Keratinocyte (primary cell): ENCODE measurements at regions not wholly inside any gene's neighbourhood (a gene's known extent, or its start where the extent isn't known, plus 50 kb on each side); places are given as distances from the start of the nearest gene placed in this dataset.

Source experiments
- DNase-seq: peaks from one replicate; pipeline ENCODE4 v3.0.0-alpha.2; 2011; ENCODE audit warnings: low read depth, missing footprints, low spot score
- FAIRE-seq: peaks from 2 replicates; lab custom pipeline; 2011; peaks lifted over from hg19 to GRCh38; lab: Jason Lieb, UNC
- H2AFZ ChIP-seq: 2 replicates; pipeline ENCODE4 v1.6.0; 2012; ENCODE audit warnings: low read length, control low read depth, inconsistent platforms; ENCODE audit not compliant: control insufficient read depth
- H3K27ac ChIP-seq: 2 replicates; pipeline ENCODE4 v1.5.1; 2011; ENCODE audit warnings: low read length; ENCODE audit not compliant: control insufficient read depth, insufficient read depth
- H3K27me3 ChIP-seq: 3 replicates; pipeline ENCODE4 v1.6.0; 2011; ENCODE audit warnings: low read length; ENCODE audit not compliant: control insufficient read depth, insufficient read depth; ENCODE audit errors: extremely low read depth
- H3K36me3 ChIP-seq, 2 experiments: 2 replicates in 1 of 2; 3 replicates in 1 of 2; pipeline ENCODE4 v1.5.1; 2011; ENCODE audit warnings: low read length in 2 of 2, mild to moderate bottlenecking in 1 of 2; ENCODE audit not compliant: control insufficient read depth in 2 of 2, insufficient read depth in 2 of 2; ENCODE audit errors: extremely low read depth in 1 of 2
- H3K4me1 ChIP-seq: 3 replicates; pipeline ENCODE4 v1.5.1; 2011; ENCODE audit warnings: low read length; ENCODE audit not compliant: control insufficient read depth, insufficient read depth; ENCODE audit errors: extremely low read depth
- H3K4me2 ChIP-seq: 3 replicates; pipeline ENCODE4 v1.6.0; 2011; ENCODE audit warnings: low read depth, low read length; ENCODE audit not compliant: control insufficient read depth, insufficient read depth; ENCODE audit errors: extremely low read depth
- H3K4me3 ChIP-seq, 3 experiments: fragments of 200-600 bp in 1 of 3; sonication (generic) in 1 of 3; 2 replicates in 2 of 3; 3 replicates in 1 of 3; pipeline ENCODE4 v1.5.1; 2011 to 2016; ENCODE audit warnings: low read length in 3 of 3, mild to moderate bottlenecking in 3 of 3, control low read depth in 2 of 3, inconsistent platforms in 1 of 3, low read depth in 1 of 3, mixed read lengths in 1 of 3, mixed run types in 1 of 3, moderate library complexity in 1 of 3; ENCODE audit not compliant: control insufficient read depth in 2 of 3, insufficient read depth in 2 of 3; ENCODE audit errors: extremely low read depth in 1 of 3
- H3K79me2 ChIP-seq: 2 replicates; pipeline ENCODE4 v1.6.0; 2012; ENCODE audit warnings: low read length; ENCODE audit not compliant: control insufficient read depth, insufficient read depth
- H3K9ac ChIP-seq: 3 replicates; pipeline ENCODE4 v1.6.0; 2011; ENCODE audit warnings: low read length; ENCODE audit not compliant: control insufficient read depth, insufficient read depth; ENCODE audit errors: extremely low read depth
- H3K9me1 ChIP-seq: 3 replicates; pipeline ENCODE4 v1.6.0; 2011; ENCODE audit warnings: low read length; ENCODE audit not compliant: control insufficient read depth, insufficient read depth; ENCODE audit errors: extremely low read depth
- H3K9me3 ChIP-seq: 2 replicates; pipeline ENCODE4 v1.5.1; 2012; ENCODE audit warnings: low read depth, low read length; ENCODE audit not compliant: control insufficient read depth
- H4K20me1 ChIP-seq: 3 replicates; pipeline ENCODE4 v1.6.0; 2011; ENCODE audit warnings: low read length; ENCODE audit not compliant: control insufficient read depth, insufficient read depth; ENCODE audit errors: extremely low read depth
- CTCF ChIP-seq, 3 experiments: IDR thresholded peaks in 1 of 3; conservative IDR thresholded peaks in 1 of 3; optimal IDR thresholded peaks in 1 of 3; 2 replicates in 2 of 3; 3 replicates in 1 of 3; pipeline versions ENCODE3 to v1.5.1; 2011; ENCODE audit warnings: low read length in 3 of 3, mild to moderate bottlenecking in 3 of 3, moderate library complexity in 2 of 3, control low read depth in 1 of 3, inconsistent platforms in 1 of 3; ENCODE audit not compliant: insufficient read depth in 2 of 3; ENCODE audit errors: extremely low read depth in 1 of 3
- EZH2 ChIP-seq: IDR thresholded peaks from one replicate; pipeline ENCODE4 v1.6.1; 2012; ENCODE audit warnings: inconsistent platforms, mild to moderate bottlenecking, low read length, moderate library complexity
- dilution Hi-C: fragments of 300-500 bp; cut with MboI; formaldehyde crosslinking; loops from one replicate; pipeline ENCODE4 v1.7.0; 2020; ENCODE audit warnings: low sequenced_read_pairs; ENCODE audit not compliant: extremely low pct_ligation_motif_present

GRCh38 chr11:127448101-127448500 lies 447.5 kb upstream of the KIRREL3 start:
- H3K4me1 ChIP-seq: no peaks in the 10 kb centered on the region
- no peak overlapping the region for H3K9ac ChIP-seq
- no peaks in the 10 kb centered on the region for H3K27me3 ChIP-seq
- no peaks in the 10 kb centered on the region for H4K20me1 ChIP-seq
- dilution Hi-C loops: no loop called here
- H3K9me1 ChIP-seq: no peaks in the 10 kb centered on the region
- H3K27ac ChIP-seq: no peak overlapping the region
- H3K79me2 ChIP-seq: no peaks in the 10 kb centered on the region
- H3K4me2 ChIP-seq: no peak overlapping the region
- TF ChIP-seq CTCF (optimal IDR thresholded peaks at IDR 0.05 in 1 of 3, IDR thresholded peaks at IDR 0.05 in 1 of 3, conservative IDR thresholded peaks at IDR 0.05 in 1 of 3; ENCODE audit: extremely low read depth in 1 of 3, insufficient read depth in 2 of 3, low read length in 3 of 3) (no peak), EZH2 (no peak)
- H3K4me3 ChIP-seq: no peak overlapping the region
- no peak for DNase-seq
- peaks cover 1% of the 10 kb centered on the region for H3K9me3 ChIP-seq
- H2AFZ ChIP-seq: no peak overlapping the region
- no peak for FAIRE-seq
- H3K36me3 ChIP-seq: no peaks in the 10 kb centered on the region

- H3K27ac ChIP-seq: no peak overlapping the region
- dilution Hi-C loops: no loop called here
- no peaks in the 10 kb centered on the region for H3K9me1 ChIP-seq
- no peaks in the 10 kb centered on the region for H3K36me3 ChIP-seq
- TF ChIP-seq CTCF (optimal IDR thresholded peaks at IDR 0.05 in 1 of 3, IDR thresholded peaks at IDR 0.05 in 1 of 3, conservative IDR thresholded peaks at IDR 0.05 in 1 of 3; ENCODE audit: extremely low read depth in 1 of 3, insufficient read depth in 2 of 3, low read length in 3 of 3): no peak
- no peak for TF ChIP-seq EZH2
- H3K4me3 ChIP-seq: no peak overlapping the region
- H3K79me2 ChIP-seq: no peaks in the 10 kb centered on the region
- H3K4me1 ChIP-seq: no peaks in the 10 kb centered on the region
- FAIRE-seq (no peak), DNase-seq (no peak)
- H2AFZ ChIP-seq: no peak overlapping the region
- H4K20me1 ChIP-seq: no peaks in the 10 kb centered on the region
- H3K9me3 ChIP-seq: no peaks in the 10 kb centered on the region
- no peak overlapping the region for H3K4me2 ChIP-seq
- H3K27me3 ChIP-seq: no peaks in the 10 kb centered on the region
- H3K9ac ChIP-seq: no peak overlapping the region
These were observed 444.9 kb upstream of the KIRREL3 start for GRCh38 chr11:127445476-127445875.
